Stimulated activated CD4-positive, alpha-beta T cell treated with anti-CD3 and anti-CD28 coated beads, TNF-alpha, amount 100 ng/mL, for 24 hours (primary cell): ENCODE measurements at regions not wholly inside any gene's neighbourhood (a gene's known extent, or its start where the extent isn't known, plus 50 kb on each side); places are given as distances from the start of the nearest gene placed in this dataset.
A peak's percentile ranks its signal among the peaks of the same experiment; 100 is the strongest.

ENCODE experiments used
- DNase-seq, 3 experiments: peaks; one replicate each; pipeline ENCODE4 v3.0.0-alpha.2; 2020; ENCODE audit warnings: low read depth in 3 of 3

DNA sequence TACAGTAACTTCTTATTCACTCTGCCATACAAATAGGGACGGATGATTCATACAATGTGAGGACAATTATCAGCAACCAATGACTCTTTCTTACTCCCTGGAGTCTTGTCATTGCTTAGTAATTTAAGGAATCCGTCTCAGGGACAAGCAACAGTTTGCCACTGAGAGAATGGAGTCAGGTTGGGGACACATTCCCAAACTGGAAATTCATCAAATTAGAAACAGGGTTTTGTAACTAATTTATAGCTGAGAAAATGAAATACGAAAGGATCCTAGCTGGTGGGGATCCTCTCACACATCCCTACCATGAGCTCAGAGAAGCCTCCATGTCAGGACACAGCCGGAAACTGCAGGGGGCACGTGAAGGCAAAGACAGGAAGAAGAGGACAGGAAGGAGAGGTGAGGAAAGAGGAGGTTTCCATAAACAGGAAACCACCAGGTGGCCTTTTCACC lies 50.4 kb upstream of the KDR start:
- no peak for DNase-seq

DNA sequence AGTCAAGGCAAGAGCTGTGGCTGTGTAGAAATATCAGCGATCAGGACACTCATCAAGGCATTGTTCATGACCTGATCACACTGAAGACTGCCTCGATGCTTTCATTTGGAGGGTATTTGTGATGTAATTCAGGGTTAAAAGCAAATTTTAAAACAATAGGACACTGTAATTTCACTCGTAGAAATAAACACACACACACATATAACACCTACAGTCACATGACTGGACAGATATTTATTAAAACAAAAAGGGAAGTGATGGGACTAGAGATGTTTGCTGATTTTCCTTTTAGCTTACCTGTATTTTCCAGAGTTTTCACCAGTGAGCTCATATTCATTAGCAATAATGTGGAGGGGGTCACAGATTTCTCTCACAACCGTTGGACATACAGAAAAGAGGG lies 51.1 kb upstream of the KDR start:
- DNase-seq: no peak

DNA sequence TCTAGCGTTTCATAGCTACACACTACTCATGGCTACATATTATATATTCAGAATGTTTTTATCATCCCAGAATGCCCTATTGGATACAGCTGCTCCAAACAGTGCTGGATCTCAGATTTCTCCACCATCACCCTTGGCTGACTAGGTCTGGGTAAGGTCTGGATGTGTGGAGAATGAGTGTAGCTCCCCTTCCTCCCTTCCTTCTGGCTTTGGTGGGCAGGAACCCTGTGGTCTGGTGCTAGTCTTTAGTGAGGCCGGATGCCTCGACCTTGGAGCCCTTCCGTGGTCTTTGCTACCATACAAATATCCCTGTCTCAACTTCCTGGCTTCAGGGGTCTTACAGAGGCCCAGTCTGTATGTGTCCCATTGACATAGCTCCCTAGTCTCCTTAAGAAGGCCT lies 52.1 kb upstream of the KDR start:
- DNase-seq: no peak

DNA sequence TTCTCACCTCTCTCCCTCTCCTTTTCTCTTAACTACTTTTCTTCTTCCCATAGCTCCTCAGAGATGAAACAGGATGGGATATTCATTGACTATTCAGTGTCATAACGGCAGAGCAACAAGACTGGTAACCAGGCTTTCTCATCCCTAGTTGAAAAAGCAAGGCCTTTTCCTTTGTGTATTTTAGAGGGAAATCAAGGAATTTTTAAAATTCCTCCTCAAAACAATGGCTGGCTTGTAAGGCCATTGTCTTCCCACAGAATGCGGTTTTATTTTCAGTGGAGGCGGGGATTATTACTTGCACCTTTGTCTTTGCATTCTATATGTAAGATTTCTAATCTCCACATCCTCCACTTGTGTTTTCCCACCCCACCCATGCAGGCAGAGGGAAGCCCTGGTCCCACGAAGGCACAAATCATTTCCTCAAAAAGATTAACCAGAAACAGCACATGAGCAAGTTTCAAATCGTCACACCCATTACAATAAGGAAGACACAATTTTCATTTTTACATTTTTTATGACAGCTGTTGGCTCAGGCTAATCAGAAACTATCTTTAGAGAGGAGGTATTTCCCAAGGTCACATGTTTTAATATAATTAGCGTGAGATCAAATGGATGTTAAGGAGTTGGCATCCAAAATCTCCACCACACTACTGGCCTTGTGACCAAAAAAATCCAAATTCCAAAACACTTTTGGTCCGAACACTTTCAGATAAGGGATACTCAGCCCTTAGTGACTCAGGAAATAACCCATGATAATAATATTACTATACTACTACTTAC lies 53.0 kb upstream of the KDR start:
- DNase-seq: no peak

DNA sequence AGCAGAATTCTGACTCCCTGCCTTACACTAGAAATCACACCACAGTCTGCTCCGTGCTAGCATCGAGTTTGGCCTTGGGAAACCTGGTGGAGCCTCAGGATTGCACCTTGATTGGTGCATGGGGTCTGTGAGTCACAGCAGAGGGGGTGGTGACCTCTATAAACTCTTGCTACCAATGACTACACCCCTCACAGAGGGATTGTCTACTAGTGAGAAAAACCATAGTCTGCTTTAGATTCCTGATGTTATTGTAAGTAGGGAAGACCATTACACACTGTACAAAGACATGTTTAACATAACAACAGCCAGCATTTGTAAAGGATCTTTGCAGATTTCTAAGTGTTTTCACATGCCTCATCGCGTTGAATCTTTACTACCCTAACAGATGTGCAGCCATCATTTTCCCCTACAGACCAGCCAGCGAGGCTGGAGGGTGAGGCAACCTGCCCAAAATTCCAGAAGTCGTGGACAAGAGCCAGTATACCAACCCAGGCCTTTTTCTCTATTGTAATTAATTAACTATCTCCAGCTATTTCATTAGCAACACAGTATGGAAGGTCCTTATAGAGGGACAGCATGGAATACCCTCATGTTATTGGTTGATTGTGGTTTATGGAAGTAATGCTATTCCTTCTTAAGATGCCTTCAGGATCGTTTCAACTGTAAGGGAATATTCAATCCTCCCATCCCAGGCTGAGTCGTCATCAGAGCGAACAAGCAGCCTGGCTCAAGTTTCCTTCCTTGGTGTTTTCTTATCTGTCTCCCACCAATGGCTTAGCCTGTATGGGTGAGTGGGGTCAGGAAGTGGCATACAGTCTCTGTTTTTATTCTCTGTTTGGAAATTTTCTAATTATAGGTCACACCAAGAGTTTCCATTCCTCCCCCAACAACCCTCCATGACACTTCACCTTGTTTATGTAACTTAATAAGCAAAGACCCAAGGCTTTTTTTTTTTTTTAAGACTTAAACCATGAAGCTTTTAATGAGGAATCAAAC lies 55.9 kb upstream of the KDR start:
- DNase-seq: no peak

DNA sequence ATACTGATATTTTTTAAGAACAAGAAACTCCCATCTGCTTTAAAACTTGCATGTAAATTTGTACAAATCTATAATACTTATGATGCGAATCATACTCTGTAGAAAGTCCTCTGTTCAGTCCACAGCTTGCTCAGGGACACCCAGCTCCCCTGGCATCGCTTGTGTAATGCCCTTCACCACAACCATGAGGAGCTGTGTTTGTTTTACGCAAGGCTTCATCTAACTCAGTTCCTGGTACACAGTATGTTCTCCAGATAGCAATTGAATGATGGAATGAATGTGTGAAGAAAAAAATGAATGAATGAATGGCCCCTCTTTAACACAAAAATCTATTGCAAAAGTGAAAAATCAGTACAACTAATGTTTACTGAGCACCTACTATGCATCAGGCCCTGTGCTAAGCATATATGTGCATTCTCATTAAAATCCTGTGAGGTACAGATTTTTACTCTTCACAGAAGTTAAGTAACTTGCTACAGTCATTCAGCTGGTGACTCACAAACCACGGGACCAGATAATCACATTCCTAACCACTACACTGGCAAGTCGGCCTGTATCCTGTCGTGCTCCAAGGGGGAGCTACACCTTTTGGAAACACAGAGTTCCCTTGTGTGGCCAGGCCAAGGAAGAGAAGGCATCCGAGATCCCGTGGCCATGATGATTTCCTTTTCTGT lies 58.7 kb upstream of the KDR start:
- DNase-seq: no peak

DNA sequence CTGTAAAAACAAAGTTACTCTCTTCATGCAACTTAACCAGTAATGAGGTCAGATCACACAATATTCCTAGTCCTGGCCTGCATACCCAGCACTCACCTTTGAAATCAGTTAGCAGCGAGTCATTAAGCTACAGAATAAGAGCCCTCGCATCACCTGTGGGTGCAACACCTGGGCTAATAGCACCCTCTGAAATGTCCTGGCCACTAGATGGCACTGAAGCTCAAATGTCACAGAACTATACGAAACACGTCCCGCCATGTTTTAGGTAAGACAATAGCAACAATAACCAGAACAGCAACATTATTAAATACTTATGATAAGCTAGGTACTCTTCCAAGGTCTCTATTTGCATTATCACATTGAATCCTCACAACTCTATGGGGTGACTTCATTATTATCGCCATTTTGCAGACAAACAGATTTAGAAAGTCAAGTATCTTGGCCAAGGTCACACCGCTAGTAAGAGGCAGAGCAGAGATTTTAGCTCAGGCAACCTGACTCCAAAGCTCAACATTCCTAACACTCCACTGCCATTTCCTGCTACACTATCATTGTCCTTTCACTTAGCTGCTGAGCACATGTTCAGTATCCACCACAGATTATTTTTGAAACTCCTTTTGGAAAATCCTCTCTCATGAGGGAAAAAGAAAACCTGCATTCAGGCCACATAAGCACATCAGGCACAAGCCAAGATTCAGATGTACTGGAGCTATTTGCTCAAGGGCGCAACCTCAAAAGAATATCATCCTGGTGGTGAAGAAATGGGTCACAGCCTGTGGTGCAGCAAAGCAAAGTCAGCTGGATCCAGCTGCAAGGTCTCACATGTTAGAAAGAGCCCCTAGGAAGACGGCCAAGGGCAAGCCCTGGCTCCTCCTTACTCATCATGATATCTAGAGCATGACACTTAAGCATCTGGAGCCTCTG lies 59.5 kb upstream of the KDR start:
- DNase-seq: peak in 1 of 3 experiments; percentile 8

DNA sequence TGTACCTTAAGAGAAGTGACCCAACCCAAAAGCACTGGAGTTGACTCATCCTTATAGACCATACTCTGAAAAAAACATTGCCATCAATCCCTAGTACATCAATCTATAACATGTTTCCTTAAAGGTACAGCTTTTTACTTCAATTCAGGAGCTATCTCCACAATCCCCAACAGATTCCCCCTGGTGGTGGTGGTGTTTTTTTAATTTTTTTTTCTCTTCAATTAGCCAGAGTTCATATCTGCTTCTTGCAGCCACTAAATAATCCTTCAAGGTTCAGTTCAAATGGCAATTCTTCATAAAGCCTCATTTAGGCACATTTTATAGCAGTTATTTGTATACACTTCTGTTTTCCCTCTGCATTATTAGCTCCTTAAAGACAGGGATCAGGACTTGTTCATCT lies 60.7 kb upstream of the KDR start:
- no peak for DNase-seq

DNA sequence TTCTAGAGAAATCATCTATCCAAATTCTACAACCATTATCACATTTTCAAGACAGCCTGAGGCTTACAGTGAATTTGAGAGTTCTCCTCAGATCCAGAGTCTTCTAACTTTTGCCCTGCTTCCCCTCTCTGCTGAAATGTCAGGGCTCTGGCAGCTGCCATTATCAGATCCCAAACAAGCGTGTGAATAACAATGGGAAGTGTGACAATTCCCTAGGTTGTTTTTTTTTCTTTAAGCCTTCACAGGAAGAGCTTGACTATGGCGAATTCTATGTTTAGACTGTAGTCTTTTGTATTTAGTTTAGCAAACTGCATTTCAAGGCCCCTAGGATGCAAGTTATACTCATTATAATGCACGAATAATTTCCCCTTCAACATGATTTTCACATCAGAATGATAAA lies 61.3 kb upstream of the KDR start:
- no peak for DNase-seq

DNA sequence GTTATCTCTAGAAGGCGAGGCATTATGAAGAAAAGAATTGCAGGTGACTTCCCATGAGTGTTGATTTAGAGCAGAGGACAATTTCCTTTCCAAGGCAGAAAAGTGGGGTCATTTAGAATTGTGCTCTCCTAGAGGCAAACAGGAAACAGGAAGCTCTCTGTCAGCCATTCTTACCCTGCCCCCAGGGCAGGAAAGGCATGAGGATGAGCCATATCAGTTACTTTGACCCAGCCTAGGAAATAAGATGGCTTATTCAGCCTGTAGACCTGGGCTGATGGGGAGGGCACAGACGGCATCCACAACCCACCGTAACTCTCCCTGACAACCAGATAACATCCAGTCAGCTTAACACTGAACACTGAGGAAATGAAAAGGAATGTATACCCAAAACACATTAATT lies 88.8 kb upstream of the KDR start:
- no peak for DNase-seq

DNA sequence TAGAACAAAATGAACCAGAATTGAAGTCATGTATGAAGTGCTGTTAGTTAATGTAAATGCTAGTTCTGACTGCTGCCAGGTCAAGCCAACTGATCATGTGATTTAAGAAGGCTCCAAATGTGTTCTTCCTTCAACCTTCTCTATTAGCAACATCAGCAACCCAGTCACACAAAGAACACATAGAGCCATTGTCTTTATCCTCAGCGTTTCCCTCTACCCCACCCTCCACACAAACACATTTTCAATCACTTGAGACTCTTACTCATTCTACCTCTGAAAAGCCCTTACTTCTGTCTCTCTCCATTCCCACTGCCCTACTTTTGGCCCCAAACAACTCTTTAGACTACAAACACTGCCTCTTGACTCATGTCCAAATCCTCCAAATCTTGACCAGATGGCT lies 89.7 kb upstream of the KDR start:
- no peak for DNase-seq

DNA sequence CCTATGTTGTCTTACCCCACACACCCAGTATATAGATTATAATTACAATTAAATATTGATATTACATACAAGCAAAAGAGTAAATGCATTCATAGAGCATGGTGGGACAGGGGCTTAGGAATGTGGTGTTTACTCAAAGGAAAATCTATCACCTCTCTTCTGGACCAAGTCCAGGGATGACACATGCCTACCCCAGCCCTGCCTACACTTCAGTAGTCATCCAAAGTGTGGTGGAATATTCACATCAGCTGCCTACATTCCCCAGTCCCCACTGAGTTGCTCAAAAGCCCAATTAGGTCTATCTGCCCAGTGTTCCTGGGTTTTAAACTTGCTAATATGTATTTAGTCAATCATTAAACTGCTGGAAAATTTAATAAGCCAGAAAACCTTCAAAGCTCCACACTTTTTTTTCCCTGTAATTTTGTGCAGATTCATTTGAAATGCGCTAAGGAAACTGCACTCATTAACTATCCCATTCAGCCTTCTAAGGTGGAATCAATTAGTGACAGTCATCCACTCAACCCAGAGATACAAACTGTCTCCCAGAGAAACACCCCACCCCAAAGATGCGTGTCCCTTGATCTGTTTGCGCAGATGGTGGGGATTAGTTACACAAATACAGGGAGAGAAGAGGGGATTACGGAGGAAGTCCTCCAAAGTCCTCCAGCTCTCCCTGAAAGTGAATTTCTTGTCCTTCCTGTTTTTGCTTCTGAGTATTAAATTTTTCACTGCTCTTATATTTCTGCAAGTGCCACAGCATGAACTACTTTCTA lies 91.7 kb upstream of the KDR start:
- no peak for DNase-seq

DNA sequence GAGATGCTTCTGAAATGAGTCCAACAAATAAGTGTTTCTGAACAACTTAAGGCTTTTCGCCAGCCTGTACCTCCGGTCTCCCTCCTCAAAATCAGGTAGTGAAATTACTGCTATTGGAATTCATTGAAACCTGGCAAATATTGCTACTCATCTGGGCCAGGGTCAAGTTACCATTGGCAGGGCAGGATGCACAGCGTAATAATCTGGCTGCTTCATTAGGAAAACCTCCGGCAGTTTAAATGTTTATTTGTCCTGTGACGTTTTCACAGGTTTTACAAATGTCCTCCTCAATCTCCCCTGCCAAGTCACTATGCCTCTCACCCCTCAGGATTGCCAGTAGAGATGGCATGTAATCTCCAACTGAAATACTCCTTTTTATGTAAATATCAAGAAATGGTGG lies 92.6 kb upstream of the KDR start:
- DNase-seq: no peak

DNA sequence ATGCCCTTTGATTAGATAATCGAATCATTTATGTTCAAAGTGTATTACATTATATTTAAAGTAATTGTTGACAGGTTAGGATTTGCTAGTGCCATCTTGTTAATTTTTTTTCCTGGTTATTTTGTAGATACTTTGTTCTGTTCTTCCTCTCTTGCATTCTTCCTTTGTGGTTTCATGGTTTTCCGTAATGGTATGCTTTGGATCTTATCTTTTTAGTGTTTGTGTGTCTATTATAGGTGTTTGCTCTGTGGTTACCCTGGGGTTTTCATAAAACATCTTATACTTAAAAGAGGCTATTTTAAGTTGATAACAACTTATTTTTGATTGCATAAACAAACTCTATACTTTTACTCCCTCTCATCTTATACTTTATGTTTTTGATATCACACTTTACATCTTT lies 108.2 kb upstream of the SRD5A3 start:
- no peak for DNase-seq

DNA sequence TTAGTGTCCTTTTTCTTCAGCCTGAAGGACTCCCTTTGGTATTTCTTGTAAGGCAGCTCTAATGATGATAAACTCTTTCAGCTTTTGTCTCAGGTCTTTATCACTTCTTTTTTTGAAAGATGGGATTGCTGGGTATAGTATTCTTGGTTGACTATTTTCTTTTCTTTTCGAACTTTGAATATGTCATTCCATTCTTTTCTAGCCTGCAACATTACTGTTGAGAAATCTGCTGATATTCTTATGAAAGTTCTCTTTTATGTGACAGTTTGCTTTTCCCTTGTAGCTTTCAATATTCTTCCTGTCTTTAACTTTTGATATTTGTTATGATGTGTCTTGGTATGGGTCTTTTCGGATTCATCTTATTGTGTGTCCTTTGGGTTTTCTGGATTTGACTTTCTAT lies 107.6 kb upstream of the SRD5A3 start:
- DNase-seq: no peak

DNA sequence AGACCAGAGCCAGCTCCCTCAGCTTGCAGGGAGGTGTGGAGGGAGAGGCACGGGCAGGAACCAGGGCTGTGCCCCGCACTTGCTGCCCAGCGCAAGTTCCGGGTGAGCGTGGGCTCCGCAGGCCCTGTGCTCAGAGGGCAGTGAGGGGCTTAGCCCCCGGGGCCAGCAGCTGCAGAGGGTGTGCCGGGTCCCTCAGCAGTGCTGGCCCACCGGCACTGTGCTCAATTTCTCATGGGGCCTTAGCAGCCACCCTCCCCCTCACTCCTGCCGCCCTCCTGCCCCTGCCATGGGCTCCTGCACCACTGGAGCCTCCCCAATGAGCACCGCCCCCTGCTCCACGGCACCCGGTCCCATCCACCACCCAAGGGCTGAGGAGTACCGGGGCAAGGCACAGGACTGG lies 104.6 kb upstream of the SRD5A3 start:
- DNase-seq: no peak

DNA sequence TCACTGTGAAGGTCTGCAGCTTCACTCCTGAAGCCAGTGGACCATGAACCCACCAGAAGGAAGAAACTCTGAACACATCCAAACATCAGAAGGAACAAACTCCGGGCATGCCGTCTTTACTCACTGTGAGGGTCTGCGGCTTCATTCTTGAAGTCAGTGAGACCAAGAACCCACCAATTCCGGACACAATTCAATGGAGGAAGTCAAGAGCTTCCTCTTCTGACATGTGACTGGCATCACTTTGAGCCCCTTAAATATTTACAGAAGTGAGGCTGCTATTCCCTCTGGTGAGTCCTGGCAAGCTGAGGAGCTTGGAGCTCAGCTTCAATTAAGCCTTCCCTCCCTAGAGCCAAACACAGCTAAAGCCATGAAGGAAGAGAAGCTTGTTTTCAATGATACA lies 103.5 kb upstream of the SRD5A3 start:
- no peak for DNase-seq

DNA sequence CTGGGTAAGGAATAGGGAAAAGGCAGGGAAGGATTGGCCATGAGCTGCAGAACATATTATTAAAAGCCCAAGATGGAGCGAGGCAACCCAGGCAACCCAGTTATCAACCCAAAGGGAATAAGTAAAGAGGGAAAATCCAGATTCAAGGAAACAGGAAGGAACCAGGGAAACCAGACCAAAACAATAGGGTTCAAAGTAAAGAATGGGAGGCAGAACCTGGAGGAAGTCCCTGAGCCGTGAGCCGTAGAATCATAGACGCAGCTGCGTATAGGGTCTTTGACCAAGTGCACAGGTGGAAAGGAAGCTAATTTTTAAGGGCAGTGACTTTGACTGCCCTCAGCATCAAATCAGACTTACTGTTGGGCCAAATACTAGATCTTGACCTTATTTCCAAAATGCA lies 98.5 kb upstream of the SRD5A3 start:
- DNase-seq: no peak

DNA sequence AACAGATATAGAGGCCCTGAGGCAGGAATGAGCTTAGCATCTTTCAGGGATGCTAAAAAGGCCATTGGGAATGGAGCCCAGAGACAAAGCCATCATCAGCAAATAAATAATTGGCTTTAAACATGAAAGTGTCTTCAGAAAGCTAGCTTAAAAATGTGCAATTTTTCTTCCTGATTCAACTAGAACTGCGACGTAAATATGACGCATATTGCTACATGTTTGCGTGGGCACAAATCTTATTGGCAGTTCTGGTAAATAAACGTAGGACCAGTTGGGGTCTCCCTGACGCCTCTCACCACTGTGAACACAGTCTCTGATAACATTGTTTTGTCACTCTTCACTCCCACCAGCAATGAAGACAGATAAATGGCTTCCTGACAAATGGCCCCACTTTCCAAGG lies 97.3 kb upstream of the SRD5A3 start:
- no peak for DNase-seq

DNA sequence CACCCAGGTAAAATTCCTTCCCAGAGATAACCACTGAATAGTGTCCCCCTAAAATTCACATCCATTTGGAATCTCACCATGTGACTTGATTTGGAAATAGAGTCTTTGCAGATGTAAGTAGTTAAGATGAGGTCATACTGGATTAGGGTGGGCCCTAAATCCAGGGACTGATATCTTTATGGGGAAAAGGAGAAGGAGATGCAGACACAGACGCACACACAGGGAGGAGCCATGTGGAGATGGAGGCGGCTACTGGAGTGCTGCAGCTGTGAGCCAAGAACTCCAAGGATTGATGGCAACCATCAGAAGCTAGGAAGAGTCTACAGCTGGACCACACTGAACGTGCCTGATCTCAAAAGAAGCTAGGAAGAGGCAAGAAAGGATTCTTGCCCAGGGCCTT lies 96.6 kb upstream of the SRD5A3 start:
- DNase-seq: no peak

DNA sequence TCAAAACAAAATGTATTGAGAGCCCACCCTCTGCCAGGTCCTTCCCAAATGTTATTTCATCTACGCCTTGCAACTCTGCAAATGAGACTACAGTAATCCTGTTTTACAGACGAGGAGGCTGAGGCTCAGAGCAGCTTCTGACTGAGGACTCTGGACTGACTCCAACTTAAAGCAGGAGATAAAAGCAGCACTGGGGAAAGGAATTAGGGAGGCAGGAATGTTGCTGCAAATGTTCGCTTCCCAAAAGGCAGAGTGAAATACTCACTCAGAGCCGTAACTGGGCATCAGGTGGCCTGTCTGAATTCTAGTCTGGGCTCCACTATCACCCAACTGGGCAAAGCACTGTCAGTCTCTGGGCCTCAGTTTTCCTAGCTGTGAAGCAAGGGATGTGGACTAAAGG lies 94.7 kb upstream of the SRD5A3 start:
- no peak for DNase-seq
